Endothelial cell of umbilical vein (primary cell): ENCODE measurements at regions not wholly inside any gene's neighbourhood (a gene's known extent, or its start where the extent isn't known, plus 50 kb on each side); places are given as distances from the start of the nearest gene placed in this dataset.

Experiments
- BruUV-seq: library from RNA; stranded (reverse); fragments of 400-500 nt; replicated peaks from 2 replicates; lab custom pipeline; 2021; lab: Mats Ljungman, UMichigan
- CTCF ChIA-PET: fragments of 300-600, 350-600 bp; sonication (Branson Sonifier 250); formaldehyde crosslinking; loops from one replicate; lab custom pipeline; 2021; ENCODE audit warnings: antibody characterized with exemption, inconsistent platforms; lab: Charles Lee
- POLR2A ChIA-PET: fragments of 300-600, 350-600 bp; sonication (Branson Sonifier 250); formaldehyde crosslinking; loops from one replicate; lab custom pipeline; 2021; ENCODE audit warnings: antibody characterized with exemption, inconsistent platforms; lab: Charles Lee
- DNase-seq: peaks from one replicate; pipeline ENCODE4 v3.0.0-alpha.2; 2011; ENCODE audit warnings: low read depth, low spot score
- FAIRE-seq: peaks from 2 replicates; lab custom pipeline; 2011; peaks lifted over from hg19 to GRCh38; lab: Jason Lieb, UNC
- H2AFZ ChIP-seq: 2 replicates; pipeline ENCODE4 v1.6.0; 2012; ENCODE audit warnings: low read depth, low read length, control low read depth, inconsistent platforms
- H3K27ac ChIP-seq: 2 replicates; pipeline ENCODE4 v1.5.1; 2011; ENCODE audit warnings: low read depth, mild to moderate bottlenecking, control low read depth, low read length, moderate library complexity; ENCODE audit not compliant: insufficient read depth
- H3K27me3 ChIP-seq, 2 experiments: 2 replicates each; pipeline versions ENCODE4 v1.6.0 to v1.6.1; 2011; ENCODE audit warnings: low read length in 2 of 2, mixed read lengths in 1 of 2; ENCODE audit not compliant: control insufficient read depth in 2 of 2, insufficient read depth in 2 of 2
- H3K36me3 ChIP-seq, 2 experiments: 2 replicates in 1 of 2; 3 replicates in 1 of 2; pipeline ENCODE4 v1.5.1; 2011; ENCODE audit warnings: low read length in 2 of 2, mild to moderate bottlenecking in 1 of 2, moderate library complexity in 1 of 2; ENCODE audit not compliant: control insufficient read depth in 2 of 2, insufficient read depth in 2 of 2; ENCODE audit errors: extremely low read depth in 1 of 2
- H3K4me1 ChIP-seq: 3 replicates; pipeline ENCODE4 v1.5.1; 2011; ENCODE audit warnings: mild to moderate bottlenecking, low read length; ENCODE audit not compliant: control insufficient read depth, insufficient read depth; ENCODE audit errors: extremely low read depth
- H3K4me2 ChIP-seq: 2 replicates; pipeline ENCODE4 v1.6.1; 2011; ENCODE audit warnings: low read length, control low read depth, mixed read lengths; ENCODE audit not compliant: insufficient read depth
- H3K4me3 ChIP-seq, 3 experiments: fragments of 200-600 bp in 1 of 3; sonication (generic), shearing (Covaris generic) in 1 of 3; replicated peaks in 1 of 3; 2 replicates each; pipeline ENCODE4 v1.5.1; 2011 to 2016; ENCODE audit warnings: control low read depth in 3 of 3, low read length in 3 of 3, mild to moderate bottlenecking in 2 of 3, inconsistent platforms in 1 of 3, low read depth in 1 of 3, moderate library complexity in 1 of 3; ENCODE audit not compliant: insufficient read depth in 1 of 3
- H3K79me2 ChIP-seq: 2 replicates; pipeline ENCODE4 v1.6.0; 2012; ENCODE audit warnings: low read length, inconsistent platforms; ENCODE audit not compliant: control insufficient read depth, insufficient read depth
- H3K9ac ChIP-seq: replicated peaks from 2 replicates; pipeline ENCODE3; 2011; ENCODE audit warnings: low read length, control low read depth; ENCODE audit not compliant: insufficient read depth; ENCODE audit errors: extremely low read depth
- H3K9me1 ChIP-seq: replicated peaks from 3 replicates; pipeline ENCODE4 v1.6.0; 2011; ENCODE audit warnings: mild to moderate bottlenecking, low read length; ENCODE audit not compliant: control insufficient read depth, insufficient read depth; ENCODE audit errors: extremely low read depth
- H3K9me3 ChIP-seq: replicated peaks from 2 replicates; pipeline ENCODE4 v1.5.1; 2012; ENCODE audit warnings: low read length, inconsistent platforms; ENCODE audit not compliant: control insufficient read depth, insufficient read depth
- H4K20me1 ChIP-seq: replicated peaks from 2 replicates; pipeline ENCODE3; 2011; ENCODE audit warnings: mild to moderate bottlenecking, low read length; ENCODE audit not compliant: control insufficient read depth, insufficient read depth; ENCODE audit errors: extremely low read depth
- EZH2 ChIP-seq: IDR thresholded peaks from 2 replicates; pipeline ENCODE4 v1.6.1; 2012; ENCODE audit warnings: borderline replicate concordance, low read depth, mild to moderate bottlenecking, moderate library complexity, low read length, inconsistent platforms; ENCODE audit not compliant: severe bottlenecking
- FOS ChIP-seq: IDR thresholded peaks from 2 replicates; pipeline ENCODE4 v1.6.1; 2011; ENCODE audit warnings: mild to moderate bottlenecking, low read length, moderate library complexity, borderline replicate concordance; ENCODE audit not compliant: insufficient read depth
- GATA2 ChIP-seq: IDR thresholded peaks from 2 replicates; pipeline ENCODE4 v1.7.0; 2011; ENCODE audit warnings: low read depth, mild to moderate bottlenecking, moderate library complexity, mixed read lengths, low read length; ENCODE audit not compliant: insufficient read length, insufficient read depth
- JUN ChIP-seq: IDR thresholded peaks from 2 replicates; pipeline ENCODE4 v1.6.1; 2011; ENCODE audit warnings: borderline replicate concordance, low read depth; ENCODE audit not compliant: insufficient read length, insufficient read depth
- MYC ChIP-seq: IDR thresholded peaks from one replicate; pipeline ENCODE4 v1.6.1; 2011; ENCODE audit warnings: mild to moderate bottlenecking, low read depth, low read length
- POLR2A ChIP-seq: IDR thresholded peaks from 2 replicates; pipeline ENCODE4 v1.6.1; 2012; ENCODE audit warnings: low read depth, mild to moderate bottlenecking, control low read depth, low read length
- POLR2AphosphoS5 ChIP-seq: IDR thresholded peaks from 2 replicates; pipeline ENCODE4 v1.6.1; 2012; ENCODE audit warnings: low read depth, mild to moderate bottlenecking, control low read depth, low read length, moderate library complexity; ENCODE audit not compliant: insufficient read depth
- dilution Hi-C: fragments of 300-500 bp; cut with MboI; formaldehyde crosslinking; loops from one replicate; pipeline ENCODE4 v1.15.0; 2019; ENCODE audit warnings: low sequenced_read_pairs; ENCODE audit not compliant: extremely low pct_ligation_motif_present
- intact Hi-C: fragments of 100-400 bp; cut with micrococcal nuclease; formaldehyde crosslinking; loops from one replicate; pipeline ENCODE4 v1.10.0; 2022
- TF ChIP-seq, protein P1 (sequence below), 2 donors: IDR thresholded peaks; 1 replicate in 1 of 2; 2 replicates in 1 of 2; pipeline ENCODE4 v1.5.1; 2011; ENCODE audit warnings: low read length in 2 of 2, mild to moderate bottlenecking in 2 of 2, moderate library complexity in 2 of 2, control low read depth in 1 of 2, inconsistent platforms in 1 of 2, low read depth in 1 of 2; ENCODE audit not compliant: insufficient read depth in 1 of 2; ENCODE audit errors: extremely low read depth in 1 of 2
- TF ChIP-seq, protein P2 (sequence below): IDR thresholded peaks from 2 replicates; pipeline ENCODE4 v1.6.1; 2011; ENCODE audit not compliant: insufficient read depth, insufficient read length

DNA sequence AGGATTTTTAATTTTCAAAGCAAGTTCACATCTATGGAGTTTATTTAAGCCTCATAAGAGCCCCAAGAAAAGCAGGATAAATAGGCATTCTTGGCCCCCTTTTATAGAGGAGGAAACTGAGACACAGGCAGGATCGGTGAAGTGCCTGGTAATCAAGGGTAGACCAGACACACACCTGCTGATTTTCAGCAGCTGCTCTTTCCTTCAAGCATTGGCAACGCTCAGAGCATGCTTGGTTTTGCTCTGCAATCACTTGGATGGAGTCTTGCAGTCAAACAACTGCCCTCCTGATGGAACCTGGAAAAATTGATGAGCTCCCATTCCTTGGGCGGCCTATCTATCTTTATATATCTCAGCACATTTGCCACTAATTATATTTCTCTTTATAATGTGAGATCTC, 478.9 kb upstream of the CAMK1G start:
- CTCF ChIA-PET: no interaction called here
- FAIRE-seq: no peak
- peaks cover 0 to 1% of the 10 kb centered on the region in 2 experiments for H3K27me3 ChIP-seq
- no peaks in the 10 kb centered on the region for H3K9me1 ChIP-seq
- POLR2A ChIA-PET: no interaction called here
- H3K4me1 ChIP-seq: no peaks in the 10 kb centered on the region
- no peak overlapping the region for H3K4me3 ChIP-seq
- dilution Hi-C loops (no loop called here), intact Hi-C loops (no loop called here)
- H3K27ac ChIP-seq: no peak overlapping the region
- H3K79me2 ChIP-seq: no peaks in the 10 kb centered on the region
- DNase-seq: no peak
- no TSS peak for BruUV-seq
- H3K36me3 ChIP-seq: no peaks in the 10 kb centered on the region
- H3K9ac ChIP-seq: no peak overlapping the region
- no peaks in the 10 kb centered on the region for H4K20me1 ChIP-seq
- no peak overlapping the region for H3K4me2 ChIP-seq
- no peaks in the 10 kb centered on the region for H3K9me3 ChIP-seq
- no peak overlapping the region for H2AFZ ChIP-seq
- TF ChIP-seq EZH2 (no peak), MYC (no peak), POLR2AphosphoS5 (no peak), FOS (no peak), JUN (no peak), POLR2A (no peak), GATA2 (no peak)
- TF ChIP-seq, protein P1, sequence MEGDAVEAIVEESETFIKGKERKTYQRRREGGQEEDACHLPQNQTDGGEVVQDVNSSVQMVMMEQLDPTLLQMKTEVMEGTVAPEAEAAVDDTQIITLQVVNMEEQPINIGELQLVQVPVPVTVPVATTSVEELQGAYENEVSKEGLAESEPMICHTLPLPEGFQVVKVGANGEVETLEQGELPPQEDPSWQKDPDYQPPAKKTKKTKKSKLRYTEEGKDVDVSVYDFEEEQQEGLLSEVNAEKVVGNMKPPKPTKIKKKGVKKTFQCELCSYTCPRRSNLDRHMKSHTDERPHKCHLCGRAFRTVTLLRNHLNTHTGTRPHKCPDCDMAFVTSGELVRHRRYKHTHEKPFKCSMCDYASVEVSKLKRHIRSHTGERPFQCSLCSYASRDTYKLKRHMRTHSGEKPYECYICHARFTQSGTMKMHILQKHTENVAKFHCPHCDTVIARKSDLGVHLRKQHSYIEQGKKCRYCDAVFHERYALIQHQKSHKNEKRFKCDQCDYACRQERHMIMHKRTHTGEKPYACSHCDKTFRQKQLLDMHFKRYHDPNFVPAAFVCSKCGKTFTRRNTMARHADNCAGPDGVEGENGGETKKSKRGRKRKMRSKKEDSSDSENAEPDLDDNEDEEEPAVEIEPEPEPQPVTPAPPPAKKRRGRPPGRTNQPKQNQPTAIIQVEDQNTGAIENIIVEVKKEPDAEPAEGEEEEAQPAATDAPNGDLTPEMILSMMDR (IDR thresholded peaks at IDR 0.05; ENCODE audit: extremely low read depth in 1 of 2, insufficient read depth in 1 of 2, low read depth in 1 of 2, low read length in 2 of 2): no peak
- TF ChIP-seq, protein P2, sequence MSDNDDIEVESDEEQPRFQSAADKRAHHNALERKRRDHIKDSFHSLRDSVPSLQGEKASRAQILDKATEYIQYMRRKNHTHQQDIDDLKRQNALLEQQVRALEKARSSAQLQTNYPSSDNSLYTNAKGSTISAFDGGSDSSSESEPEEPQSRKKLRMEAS: no peak
